Stimulated activated naive B cell treated with anti-CD40 and anti-IgM and Interleukin-4, amounts not matched to agents 10 μg/mL and 1 μg/mL and 100 μg/mL, for 72 hours (primary cell): ENCODE measurements at regions not wholly inside any gene's neighbourhood (a gene's known extent, or its start where the extent isn't known, plus 50 kb on each side); places are given as distances from the start of the nearest gene placed in this dataset.
"Not testable (repeated sequence)": the region's sequence is repeated elsewhere in the genome, so short reads cannot be mapped to it uniquely, and the experiment has no call there.

ENCODE experiments used
- ATAC-seq, 2 donors: fragments of 150-1000 bp; cut with Tn5 transposase; replicated peaks; 2 replicates each; pipeline ENCODE4 v1.10.0; 2021; ENCODE audit warnings: moderate library complexity in 1 of 2
- DNase-seq: peaks from one replicate; pipeline ENCODE4 v3.0.0; 2021
- H3K27ac Mint-ChIP-seq: one replicate; pipeline ENCODE4 v1.8.0; 2022; ENCODE audit warnings: mild to moderate bottlenecking, mixed read lengths
- H3K27me3 Mint-ChIP-seq, 2 donors: one replicate each; pipeline ENCODE4 v1.8.0; 2022; ENCODE audit warnings: mixed read lengths in 2 of 2
- H3K36me3 Mint-ChIP-seq, 2 donors: one replicate each; pipeline ENCODE4 v1.8.0; 2022; ENCODE audit warnings: mixed read lengths in 2 of 2, mild to moderate bottlenecking in 1 of 2
- H3K4me1 Mint-ChIP-seq, 2 donors: one replicate each; pipeline ENCODE4 v1.8.0; 2022; ENCODE audit warnings: mixed read lengths in 2 of 2, mild to moderate bottlenecking in 1 of 2
- H3K4me3 Mint-ChIP-seq, 2 donors: one replicate each; pipeline ENCODE4 v1.8.0; 2022; ENCODE audit warnings: mild to moderate bottlenecking in 2 of 2, mixed read lengths in 2 of 2, moderate library complexity in 1 of 2
- H3K9me3 Mint-ChIP-seq, 2 donors: one replicate each; pipeline ENCODE4 v1.8.0; 2022; ENCODE audit warnings: mixed read lengths in 2 of 2, mild to moderate bottlenecking in 1 of 2

DNA sequence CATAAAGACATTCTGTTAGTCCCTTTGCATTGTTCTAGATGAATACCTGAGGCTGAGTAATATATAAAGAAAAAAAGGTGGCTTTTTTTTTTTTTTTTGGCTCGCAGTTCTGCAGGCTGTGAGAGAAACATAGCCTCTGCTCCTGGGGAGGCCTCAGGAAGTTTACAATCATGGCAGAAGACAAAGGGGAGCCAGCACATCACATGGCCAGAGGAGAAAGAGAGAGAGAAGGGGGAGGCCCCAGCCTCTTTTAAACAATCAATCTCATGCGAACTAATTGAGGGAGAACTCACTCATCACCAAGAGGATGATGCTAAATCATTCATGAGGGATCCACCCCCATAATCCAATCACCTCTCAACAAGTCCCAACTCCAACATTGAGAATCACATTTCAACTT, 364.0 kb upstream of the EPHA5 start:
- DNase-seq (no peak), ATAC-seq (no peak)
- no peaks in the 10 kb centered on the region for H3K27me3 Mint-ChIP-seq
- H3K9me3 Mint-ChIP-seq = peaks cover 4 to 8% of the 10 kb centered on the region in 2 donors
- no peak overlapping the region for H3K4me3 Mint-ChIP-seq
- no peak overlapping the region for H3K27ac Mint-ChIP-seq
- no peaks in the 10 kb centered on the region for H3K4me1 Mint-ChIP-seq
- H3K36me3 Mint-ChIP-seq = no peaks in the 10 kb centered on the region

DNA sequence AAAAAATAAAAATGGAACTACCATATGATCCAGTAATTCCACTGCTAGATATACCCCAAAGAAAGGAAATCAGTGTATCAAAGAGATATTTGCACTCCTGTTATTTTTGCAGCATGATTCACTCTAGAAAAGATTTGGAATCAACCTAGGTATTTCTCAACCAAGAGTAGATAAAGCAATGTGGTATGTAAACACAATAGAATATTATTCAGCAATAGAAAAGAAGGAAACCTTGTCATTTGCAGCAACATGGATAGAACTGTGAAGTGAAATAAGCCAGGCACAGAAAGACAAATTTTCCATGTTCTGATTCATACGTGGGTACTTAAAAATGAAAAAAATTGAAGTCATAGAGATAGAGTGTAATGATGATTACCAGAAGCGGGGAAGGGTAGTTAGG, 362.3 kb upstream of the EPHA5 start:
- no peak for DNase-seq
- Mint-ChIP-seq H3K4me3 (no peak overlapping the region), H3K27me3 (no peaks in the 10 kb centered on the region), H3K9me3 (peaks cover 4 to 8% of the 10 kb centered on the region in 2 donors), H3K4me1 (no peaks in the 10 kb centered on the region), H3K27ac (no peak overlapping the region), H3K36me3 (no peaks in the 10 kb centered on the region)
- no peak for ATAC-seq

DNA sequence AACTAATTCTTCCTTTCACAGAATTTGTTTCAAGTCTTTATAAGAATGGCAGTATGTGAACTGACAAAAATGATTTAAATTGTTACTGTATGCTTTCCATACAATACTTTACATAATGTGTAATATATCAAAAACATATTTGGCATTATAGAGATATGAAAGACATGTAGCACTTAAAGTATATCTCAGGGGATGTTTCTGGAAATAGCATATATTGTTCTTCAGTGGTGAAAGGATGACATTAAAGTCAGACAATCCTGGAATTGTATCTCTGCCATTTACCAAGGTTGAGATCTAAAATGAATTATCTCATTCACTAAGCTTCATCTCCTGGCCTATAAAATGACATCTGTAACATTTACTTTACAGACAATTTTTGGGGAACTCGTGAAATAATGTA, 358.4 kb upstream of the EPHA5 start:
- no peaks in the 10 kb centered on the region for H3K36me3 Mint-ChIP-seq
- H3K4me1 Mint-ChIP-seq = no peaks in the 10 kb centered on the region
- no peaks in the 10 kb centered on the region for H3K27me3 Mint-ChIP-seq
- DNase-seq = no peak
- peaks cover 4 to 10% of the 10 kb centered on the region in 2 donors for H3K9me3 Mint-ChIP-seq
- no peak for ATAC-seq
- H3K4me3 Mint-ChIP-seq = no peak overlapping the region
- H3K27ac Mint-ChIP-seq = no peak overlapping the region

DNA sequence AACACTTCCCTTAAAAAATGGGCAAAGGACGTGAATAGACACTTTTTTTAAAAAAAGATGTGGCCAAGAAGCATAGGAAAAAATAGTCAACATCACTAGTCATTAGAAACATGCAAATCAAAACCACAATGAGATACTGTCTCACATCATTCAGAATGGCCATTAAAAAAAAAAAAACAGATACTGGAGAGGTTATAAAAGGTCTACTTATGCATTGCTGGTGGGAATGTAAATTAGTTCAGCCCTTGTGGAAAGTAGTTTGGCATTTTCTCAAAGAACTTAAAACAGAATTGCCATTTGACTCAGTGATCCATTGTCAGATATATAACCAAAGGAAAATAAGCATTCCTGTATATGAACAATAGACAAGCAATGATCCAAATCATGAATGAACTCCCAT, 352.8 kb upstream of the EPHA5 start:
- Mint-ChIP-seq H3K27ac (no peak overlapping the region), H3K9me3 (peaks cover 6 to 11% of the 10 kb centered on the region in 2 donors), H3K27me3 (no peaks in the 10 kb centered on the region), H3K36me3 (no peaks in the 10 kb centered on the region), H3K4me3 (no peak overlapping the region), H3K4me1 (no peaks in the 10 kb centered on the region)
- ATAC-seq (no peak), DNase-seq (no peak)

DNA sequence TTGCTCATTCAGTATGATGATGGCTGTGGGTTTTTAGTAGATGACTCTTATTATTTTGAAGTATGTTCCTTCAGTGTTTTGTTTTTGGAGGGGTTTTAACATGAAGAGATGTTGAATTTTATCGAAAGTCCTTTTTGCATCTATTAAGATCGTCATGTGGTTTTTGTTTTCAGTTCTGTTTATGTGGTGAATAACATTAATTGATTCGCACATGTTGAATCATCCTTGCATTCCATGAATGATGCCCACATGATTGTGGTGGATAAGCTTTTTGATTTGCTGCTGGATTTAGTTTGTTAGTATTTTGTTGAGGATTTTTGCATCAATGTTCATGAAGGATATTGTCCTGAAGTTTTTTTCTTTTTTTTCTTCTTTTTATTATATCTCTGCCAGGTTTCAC, 347.4 kb upstream of the EPHA5 start:
- DNase-seq = no peak
- H3K27ac Mint-ChIP-seq = no peak overlapping the region
- no peaks in the 10 kb centered on the region for H3K27me3 Mint-ChIP-seq
- no peak overlapping the region for H3K4me3 Mint-ChIP-seq
- no peak for ATAC-seq
- no peaks in the 10 kb centered on the region for H3K36me3 Mint-ChIP-seq
- H3K4me1 Mint-ChIP-seq = no peaks in the 10 kb centered on the region
- H3K9me3 Mint-ChIP-seq = peaks cover 11 to 20% of the 10 kb centered on the region in 2 donors

DNA sequence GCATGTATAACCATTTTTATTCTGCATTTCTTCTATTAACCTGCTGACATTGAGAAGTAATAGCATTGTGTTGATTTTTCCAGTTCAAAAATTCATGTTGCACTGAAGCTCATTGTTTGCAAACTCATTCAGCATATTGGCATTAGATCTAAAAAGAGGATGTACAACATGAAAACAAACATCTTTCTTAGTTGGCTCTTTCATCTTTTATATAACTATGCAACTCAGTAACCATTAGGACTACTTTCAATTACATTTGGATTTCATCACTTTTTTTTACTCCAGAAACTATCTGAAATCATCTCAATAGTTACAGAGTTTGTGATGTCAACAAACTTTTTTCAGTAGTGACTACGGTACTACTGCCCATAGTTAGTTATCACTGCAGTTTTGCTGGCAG, 346.0 kb upstream of the EPHA5 start:
- DNase-seq (no peak), ATAC-seq (no peak)
- no peak overlapping the region for H3K27ac Mint-ChIP-seq
- H3K4me3 Mint-ChIP-seq = no peak overlapping the region
- H3K4me1 Mint-ChIP-seq = no peaks in the 10 kb centered on the region
- H3K36me3 Mint-ChIP-seq = no peaks in the 10 kb centered on the region
- H3K9me3 Mint-ChIP-seq = peaks cover 10 to 22% of the 10 kb centered on the region in 2 donors
- no peaks in the 10 kb centered on the region for H3K27me3 Mint-ChIP-seq

DNA sequence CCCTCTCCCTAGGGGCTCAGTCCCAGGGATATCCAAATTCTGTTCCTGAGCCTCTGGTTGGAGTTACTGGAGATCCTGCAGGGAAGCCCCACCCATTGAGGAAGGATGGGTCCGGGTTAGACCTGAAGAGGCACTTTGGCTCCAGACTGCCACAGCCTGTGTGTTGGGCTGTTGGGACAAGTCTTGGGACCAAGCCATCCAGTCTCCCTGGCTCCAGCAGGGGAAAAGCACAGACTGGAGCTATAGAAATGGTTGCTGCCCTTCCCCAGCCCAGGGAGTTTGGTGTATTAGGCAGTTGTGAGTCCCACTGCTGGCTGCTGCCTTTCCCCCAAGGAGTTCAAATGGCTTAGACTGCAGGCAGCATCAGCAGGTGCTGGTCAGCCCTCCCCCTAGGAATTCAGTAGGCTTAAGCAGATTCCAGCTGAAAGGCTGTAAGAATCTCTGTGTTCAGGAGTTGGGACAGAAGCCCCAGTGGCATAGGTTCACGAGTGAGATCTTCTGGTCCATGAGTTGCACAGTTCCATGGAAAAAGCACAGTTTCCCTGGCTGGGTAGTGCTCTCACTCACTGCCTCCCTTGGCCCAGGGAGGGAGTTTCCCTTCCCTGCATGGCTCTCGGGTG, 344.0 kb upstream of the EPHA5 start:
- no peak overlapping the region for H3K27ac Mint-ChIP-seq
- no peaks in the 10 kb centered on the region for H3K4me1 Mint-ChIP-seq
- H3K27me3 Mint-ChIP-seq = no peaks in the 10 kb centered on the region
- peaks cover 14 to 21% of the 10 kb centered on the region in 2 donors for H3K9me3 Mint-ChIP-seq
- no peak overlapping the region for H3K4me3 Mint-ChIP-seq
- H3K36me3 Mint-ChIP-seq = no peaks in the 10 kb centered on the region
- ATAC-seq = no peak
- DNase-seq = no peak

DNA sequence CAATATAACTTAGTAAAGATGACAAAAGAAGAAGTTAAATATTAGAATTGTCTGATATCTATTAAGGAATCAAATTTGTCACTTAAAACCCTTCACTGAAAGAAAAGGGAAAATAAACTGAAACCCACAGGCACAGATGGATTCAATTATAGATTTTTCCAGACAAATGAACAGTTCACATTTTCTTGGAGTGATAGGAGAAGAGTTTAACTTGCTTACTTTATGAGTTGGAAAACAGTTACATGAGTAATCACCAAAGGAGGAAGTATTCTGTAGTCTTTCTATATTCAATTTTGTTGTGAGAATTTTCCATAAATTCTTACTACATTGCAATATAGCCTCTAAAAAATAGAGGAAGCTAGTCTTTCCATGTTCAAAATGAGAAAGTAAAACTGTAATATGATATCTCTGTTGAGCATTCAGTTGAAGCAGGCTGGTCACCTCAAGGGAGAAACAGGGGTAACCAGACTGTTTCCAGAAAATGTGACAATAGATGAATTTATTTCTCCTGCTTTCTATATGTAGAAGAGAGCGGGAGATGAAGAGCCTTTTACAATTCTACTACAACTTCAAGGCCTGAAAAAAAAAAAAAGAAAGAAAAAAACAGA, 330.3 kb upstream of the EPHA5 start:
- Mint-ChIP-seq H3K27ac (no peak overlapping the region), H3K4me3 (no peak overlapping the region), H3K9me3 (peaks cover 7 to 8% of the 10 kb centered on the region in 2 donors), H3K36me3 (no peaks in the 10 kb centered on the region), H3K27me3 (no peaks in the 10 kb centered on the region), H3K4me1 (no peaks in the 10 kb centered on the region)
- ATAC-seq = no peak
- DNase-seq = no peak

DNA sequence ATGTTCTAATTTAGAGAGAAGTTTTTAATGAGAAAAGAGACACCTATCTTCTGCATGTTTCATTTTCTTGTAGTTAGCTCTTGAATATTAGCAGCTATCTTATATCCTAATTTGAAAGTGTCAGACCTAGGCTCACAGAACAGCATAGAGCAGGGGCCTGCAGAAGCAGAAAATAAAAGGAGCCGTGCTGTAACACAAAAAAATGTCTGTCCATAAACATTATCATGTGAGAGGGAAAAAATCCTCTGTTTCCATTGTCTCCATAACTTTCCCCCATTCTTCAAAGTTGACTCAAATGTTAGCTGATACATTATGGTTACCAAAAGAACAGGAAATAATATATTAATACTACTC, 329.2 kb upstream of the EPHA5 start:
- Mint-ChIP-seq H3K9me3 (peaks cover 4 to 6% of the 10 kb centered on the region in 2 donors), H3K36me3 (no peaks in the 10 kb centered on the region), H3K4me3 (no peak overlapping the region), H3K27me3 (no peaks in the 10 kb centered on the region), H3K27ac (no peak overlapping the region), H3K4me1 (no peaks in the 10 kb centered on the region)
- DNase-seq (no peak), ATAC-seq (no peak)

DNA sequence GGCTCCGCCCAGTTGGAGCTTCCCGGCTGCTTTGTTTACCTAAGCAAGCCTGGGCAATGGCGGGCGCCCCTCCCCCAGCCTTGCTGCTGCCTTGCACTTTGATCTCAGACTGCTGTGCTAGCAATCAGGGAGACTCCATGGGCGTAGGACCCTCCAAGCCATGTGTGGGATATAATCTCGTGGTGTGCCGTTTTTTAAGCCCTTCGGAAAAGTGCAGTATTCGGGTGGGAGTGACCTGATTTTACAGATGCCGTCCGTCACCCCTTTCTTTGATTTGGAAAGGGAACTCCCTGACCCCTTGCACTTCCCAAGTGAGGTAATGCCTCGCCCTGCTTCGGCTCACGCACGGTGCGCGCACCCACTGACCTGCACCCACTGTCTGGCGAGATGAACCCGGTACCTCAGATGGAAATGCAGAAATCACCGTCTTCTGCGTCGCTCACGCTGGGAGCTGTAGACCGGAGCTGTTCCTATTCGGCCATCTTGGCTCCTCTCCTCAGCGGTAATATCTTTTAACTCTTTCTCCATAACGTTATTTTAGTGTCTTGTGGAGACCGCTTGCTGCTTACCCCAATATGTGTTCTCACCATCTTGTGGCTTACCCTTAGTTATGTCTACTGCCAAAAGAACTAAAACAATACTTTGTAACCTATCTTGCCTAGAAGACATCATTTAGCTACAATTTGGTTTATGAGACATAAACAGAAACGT, 328.7 kb upstream of the EPHA5 start:
- not testable (repeated sequence) for H3K27ac Mint-ChIP-seq, H3K9me3 Mint-ChIP-seq, DNase-seq, H3K4me1 Mint-ChIP-seq, H3K36me3 Mint-ChIP-seq, H3K4me3 Mint-ChIP-seq, H3K27me3 Mint-ChIP-seq, ATAC-seq

DNA sequence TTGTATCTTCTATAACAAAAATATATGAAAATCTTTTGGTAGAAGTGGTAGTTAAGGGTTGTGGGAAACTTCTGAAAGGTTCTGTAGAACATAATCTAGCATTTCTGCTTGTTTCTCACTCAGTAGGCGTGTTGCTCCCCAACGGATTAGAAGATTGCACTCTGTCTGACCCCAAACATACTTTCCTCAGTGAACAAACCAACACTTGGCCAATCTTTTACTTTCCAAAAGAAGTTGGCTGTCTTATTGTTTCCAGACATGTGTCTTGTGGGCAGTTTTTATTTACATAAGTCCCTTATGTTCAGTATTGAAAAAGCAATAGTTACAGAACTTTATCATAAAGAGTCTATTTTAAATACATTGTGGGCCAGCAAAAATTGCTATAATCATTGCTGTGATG, 312.8 kb upstream of the EPHA5 start:
- ATAC-seq = no peak
- Mint-ChIP-seq H3K4me1 (no peaks in the 10 kb centered on the region), H3K4me3 (no peak overlapping the region), H3K9me3 (peaks cover 4 to 10% of the 10 kb centered on the region in 2 donors), H3K27me3 (no peaks in the 10 kb centered on the region), H3K36me3 (no peaks in the 10 kb centered on the region), H3K27ac (no peak overlapping the region)
- DNase-seq = no peak

DNA sequence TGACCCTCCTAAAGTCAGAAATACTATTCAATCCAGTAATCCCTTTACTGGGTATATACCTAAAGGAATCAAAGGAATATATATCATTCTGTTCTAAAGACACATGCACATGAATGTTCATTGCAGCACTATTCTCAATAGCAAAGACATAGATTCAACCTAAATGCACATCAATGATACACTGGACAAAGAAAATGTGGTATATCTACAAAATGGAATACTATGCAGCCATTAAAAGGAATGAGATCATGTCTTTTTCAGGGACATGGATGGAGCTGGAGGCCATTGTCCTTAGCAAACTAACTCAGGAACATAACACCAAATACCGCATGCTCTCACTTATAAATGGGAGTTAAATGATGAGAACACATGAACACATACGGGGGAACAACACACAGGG, 306.0 kb upstream of the EPHA5 start:
- ATAC-seq (no peak), DNase-seq (no peak)
- H3K27me3 Mint-ChIP-seq = no peaks in the 10 kb centered on the region
- peaks cover 9 to 16% of the 10 kb centered on the region in 2 donors for H3K9me3 Mint-ChIP-seq
- no peaks in the 10 kb centered on the region for H3K36me3 Mint-ChIP-seq
- no peak overlapping the region for H3K27ac Mint-ChIP-seq
- H3K4me1 Mint-ChIP-seq = no peaks in the 10 kb centered on the region
- no peak overlapping the region for H3K4me3 Mint-ChIP-seq

DNA sequence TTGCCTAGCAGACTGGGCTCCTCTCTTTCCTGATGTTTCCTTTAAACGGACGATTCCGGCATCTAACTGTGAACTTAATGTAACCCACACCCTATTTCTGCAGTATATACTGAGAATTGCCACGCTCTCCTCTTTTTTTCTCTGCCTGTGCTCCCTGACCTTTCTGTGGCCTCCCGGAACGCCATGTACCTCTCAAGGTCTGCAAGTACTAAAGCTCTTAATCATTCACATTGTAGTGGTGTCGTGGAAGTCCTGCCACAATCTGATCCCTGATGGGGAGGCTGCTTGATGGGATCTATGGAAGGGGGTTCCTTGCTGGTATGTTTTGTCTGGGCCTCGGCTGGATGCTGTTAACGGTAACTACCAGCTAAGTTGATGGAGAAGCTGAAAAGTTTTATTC, 302.9 kb upstream of the EPHA5 start:
- no peaks in the 10 kb centered on the region for H3K36me3 Mint-ChIP-seq
- no peak overlapping the region for H3K4me3 Mint-ChIP-seq
- H3K27ac Mint-ChIP-seq = no peak overlapping the region
- DNase-seq = no peak
- peaks cover 6 to 10% of the 10 kb centered on the region in 2 donors for H3K9me3 Mint-ChIP-seq
- no peaks in the 10 kb centered on the region for H3K27me3 Mint-ChIP-seq
- no peak for ATAC-seq
- H3K4me1 Mint-ChIP-seq = no peaks in the 10 kb centered on the region

DNA sequence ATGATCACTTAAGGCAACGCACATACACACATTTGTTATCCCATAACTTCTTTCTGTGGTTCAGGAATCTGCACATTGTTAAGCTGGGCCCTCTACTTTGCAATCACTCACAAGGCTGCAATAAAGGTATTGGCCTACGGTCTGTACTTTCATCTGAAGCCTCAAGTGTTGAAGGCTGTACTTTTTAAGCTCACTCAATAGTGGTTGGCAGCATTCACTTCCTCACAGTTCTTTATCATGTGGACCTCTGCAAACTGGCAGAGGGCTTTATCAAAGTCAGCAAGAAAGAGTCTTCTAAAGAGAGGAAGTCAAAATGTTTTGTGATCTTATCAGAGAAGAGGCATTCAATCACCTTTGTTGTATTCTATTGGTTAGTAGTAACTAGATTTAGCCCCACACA, 301.4 kb upstream of the EPHA5 start:
- Mint-ChIP-seq H3K27me3 (no peaks in the 10 kb centered on the region), H3K27ac (no peak overlapping the region), H3K4me1 (no peaks in the 10 kb centered on the region), H3K36me3 (no peaks in the 10 kb centered on the region), H3K4me3 (no peak overlapping the region), H3K9me3 (peaks cover 5 to 10% of the 10 kb centered on the region in 2 donors)
- ATAC-seq (no peak), DNase-seq (no peak)

DNA sequence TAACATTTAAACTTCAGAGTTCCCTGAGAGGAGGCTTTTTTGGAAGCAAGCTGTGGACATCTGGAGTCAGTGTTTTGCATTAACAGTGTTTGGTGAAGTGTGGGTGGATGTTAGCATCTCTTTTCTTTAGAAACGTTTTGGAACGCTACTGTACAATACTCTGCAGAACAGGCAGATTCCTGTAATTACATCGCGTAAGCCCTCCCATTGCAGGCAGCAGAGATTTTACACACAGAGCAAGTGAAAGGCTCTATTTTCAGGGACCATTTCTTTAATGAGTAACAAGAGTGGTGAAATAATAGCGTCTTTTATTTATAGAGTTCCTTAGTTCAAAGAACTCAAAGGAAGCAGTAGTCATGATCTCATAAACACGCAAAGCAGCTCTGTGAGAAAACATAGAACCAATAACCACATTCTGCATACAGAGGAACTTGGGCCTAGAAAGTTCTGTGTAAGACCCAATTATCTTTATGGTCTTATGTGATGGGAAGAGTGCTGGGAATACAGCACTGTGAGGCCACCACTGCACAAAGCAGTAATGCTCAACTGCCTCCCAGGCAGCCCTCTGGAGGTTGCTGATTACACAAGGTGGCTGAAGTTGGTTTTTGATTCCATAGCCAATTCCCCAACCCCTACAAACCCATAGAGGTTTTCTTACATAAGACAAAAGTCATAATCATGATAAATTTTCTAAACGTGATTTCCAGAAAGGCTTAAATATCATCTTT, 298.7 kb upstream of the EPHA5 start:
- H3K27me3 Mint-ChIP-seq = no peaks in the 10 kb centered on the region
- DNase-seq = no peak
- no peak overlapping the region for H3K27ac Mint-ChIP-seq
- H3K36me3 Mint-ChIP-seq = no peaks in the 10 kb centered on the region
- peaks cover 0 to 5% of the 10 kb centered on the region in 2 donors for H3K9me3 Mint-ChIP-seq
- H3K4me3 Mint-ChIP-seq = no peak overlapping the region
- no peak for ATAC-seq
- no peaks in the 10 kb centered on the region for H3K4me1 Mint-ChIP-seq
